ENCODE measurements at regions not wholly inside any gene's neighbourhood (a gene's known extent, or its start where the extent isn't known, plus 50 kb on each side); places are given as distances from the start of the nearest gene placed in this dataset.

DNA sequence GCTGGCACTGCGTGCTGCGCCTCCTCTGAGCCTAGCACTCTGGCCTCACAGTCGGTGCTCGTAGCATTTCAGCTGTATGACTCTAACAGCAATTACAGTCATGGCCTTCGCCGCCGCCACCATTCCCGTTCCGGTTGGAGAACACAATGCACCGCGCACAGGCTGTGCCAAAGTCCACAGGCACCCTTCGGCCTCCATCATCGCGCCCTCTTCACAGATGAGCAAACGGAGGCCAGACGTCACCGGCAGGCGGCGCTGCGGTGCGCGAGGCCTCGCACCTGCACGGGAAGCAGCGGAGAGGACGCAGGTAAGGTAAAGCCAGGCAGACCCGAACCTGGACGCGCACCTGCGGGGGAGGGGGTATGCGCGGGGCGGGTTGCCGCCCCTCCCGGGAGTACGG is 128.9 kb downstream of the BARX1 start:
- TF ChIP-seq, protein P1, sequence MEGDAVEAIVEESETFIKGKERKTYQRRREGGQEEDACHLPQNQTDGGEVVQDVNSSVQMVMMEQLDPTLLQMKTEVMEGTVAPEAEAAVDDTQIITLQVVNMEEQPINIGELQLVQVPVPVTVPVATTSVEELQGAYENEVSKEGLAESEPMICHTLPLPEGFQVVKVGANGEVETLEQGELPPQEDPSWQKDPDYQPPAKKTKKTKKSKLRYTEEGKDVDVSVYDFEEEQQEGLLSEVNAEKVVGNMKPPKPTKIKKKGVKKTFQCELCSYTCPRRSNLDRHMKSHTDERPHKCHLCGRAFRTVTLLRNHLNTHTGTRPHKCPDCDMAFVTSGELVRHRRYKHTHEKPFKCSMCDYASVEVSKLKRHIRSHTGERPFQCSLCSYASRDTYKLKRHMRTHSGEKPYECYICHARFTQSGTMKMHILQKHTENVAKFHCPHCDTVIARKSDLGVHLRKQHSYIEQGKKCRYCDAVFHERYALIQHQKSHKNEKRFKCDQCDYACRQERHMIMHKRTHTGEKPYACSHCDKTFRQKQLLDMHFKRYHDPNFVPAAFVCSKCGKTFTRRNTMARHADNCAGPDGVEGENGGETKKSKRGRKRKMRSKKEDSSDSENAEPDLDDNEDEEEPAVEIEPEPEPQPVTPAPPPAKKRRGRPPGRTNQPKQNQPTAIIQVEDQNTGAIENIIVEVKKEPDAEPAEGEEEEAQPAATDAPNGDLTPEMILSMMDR (IDR thresholded peaks at IDR 0.05; ENCODE audit: low read depth, low read length, poor library complexity, severe bottlenecking) = peak; percentile 40
- no peak for TF ChIP-seq EZH2phosphoT487 (IDR thresholded peaks at IDR 0.05; ENCODE audit: borderline replicate concordance, low read length)
- Histone ChIP-seq H3K4me3 (ENCODE audit: low read length) (no peak overlapping the region), H4K20me1 (ENCODE audit: control insufficient read depth, insufficient read depth, low read depth, low read length) (no peaks in the 10 kb centered on the region)

DNA sequence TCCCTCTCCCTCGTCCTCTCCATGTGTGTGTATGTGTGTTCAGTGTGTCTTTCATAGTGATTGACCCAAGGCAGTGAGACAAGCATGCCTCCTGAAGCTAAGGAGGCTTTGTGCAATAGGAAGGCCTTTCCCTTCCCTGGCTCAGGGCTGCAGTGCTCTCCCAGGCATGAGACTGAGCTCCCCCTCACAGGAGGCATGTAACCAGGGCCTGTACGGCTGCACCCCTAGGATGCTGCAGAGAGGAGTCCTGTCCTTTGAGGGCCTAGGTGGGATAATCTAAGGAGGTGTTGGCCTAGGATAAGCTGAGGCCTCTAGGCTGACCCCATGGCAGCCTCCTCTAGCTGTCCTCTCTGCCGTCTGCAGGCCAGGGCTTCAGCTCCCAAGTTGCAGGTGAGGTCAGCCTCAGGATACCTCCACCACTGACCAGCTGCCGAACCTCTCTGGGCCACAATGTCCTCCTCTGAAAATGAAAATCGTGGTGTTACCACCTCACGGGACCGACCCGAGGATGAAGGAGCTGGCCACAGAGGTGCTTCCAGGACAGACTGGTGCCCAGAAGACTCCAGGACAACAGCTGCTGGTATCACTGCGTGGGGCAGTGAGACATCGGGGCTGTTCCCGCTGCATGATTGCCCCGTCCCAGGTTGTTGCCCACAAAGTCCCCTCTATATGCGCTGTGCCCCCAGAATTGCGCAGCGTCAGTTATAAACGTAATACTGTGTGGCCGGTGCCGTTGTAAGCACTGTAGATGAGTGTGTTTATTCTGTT is 129.6 kb downstream of the BARX1 start:
- Histone ChIP-seq H3K9me3 (ENCODE audit: control insufficient read depth, insufficient read depth, low read length) (no peaks in the 10 kb centered on the region), H3K4me1 (ENCODE audit: control insufficient read depth, low read length) (no peaks in the 10 kb centered on the region), H3F3A (ENCODE audit: control insufficient read depth, insufficient read depth) (no peaks in the 10 kb centered on the region), H4K20me1 (ENCODE audit: control insufficient read depth, insufficient read depth, low read depth, low read length) (no peaks in the 10 kb centered on the region), H3K9me2 (replicated peaks; ENCODE audit: control insufficient read depth, low read length) (no peaks in the 10 kb centered on the region), H3K27ac (ENCODE audit: low read depth, low read length) (no peak overlapping the region), H3K36me3 (ENCODE audit: control insufficient read depth, low read length) (no peaks in the 10 kb centered on the region), H3K27me3 (ENCODE audit: control insufficient read depth, low read length) (no peaks in the 10 kb centered on the region), H3K4me2 (ENCODE audit: low read length) (no peak overlapping the region), H3K79me2 (ENCODE audit: control insufficient read depth, low read length) (no peaks in the 10 kb centered on the region), H3K4me3 (ENCODE audit: low read length) (no peak overlapping the region)
- TF ChIP-seq, protein P1 (IDR thresholded peaks at IDR 0.05; ENCODE audit: low read depth, low read length, poor library complexity, severe bottlenecking) = no peak
- TF ChIP-seq EZH2phosphoT487 (IDR thresholded peaks at IDR 0.05; ENCODE audit: borderline replicate concordance, low read length) = no peak

More for the DNA sequence above, 128.9 kb downstream of the BARX1 start:
- H3K27me3 ChIP-seq (ENCODE audit: control insufficient read depth, low read length) = no peaks in the 10 kb centered on the region
- no peak overlapping the region for H3K4me2 ChIP-seq (ENCODE audit: low read length)
- no peaks in the 10 kb centered on the region for H3F3A ChIP-seq (ENCODE audit: control insufficient read depth, insufficient read depth)
- no peaks in the 10 kb centered on the region for H3K9me2 ChIP-seq (replicated peaks; ENCODE audit: control insufficient read depth, low read length)
- H3K9me3 ChIP-seq (ENCODE audit: control insufficient read depth, insufficient read depth, low read length) = no peaks in the 10 kb centered on the region
- H3K27ac ChIP-seq (ENCODE audit: low read depth, low read length) = no peak overlapping the region
- no peaks in the 10 kb centered on the region for H3K36me3 ChIP-seq (ENCODE audit: control insufficient read depth, low read length)
- H3K79me2 ChIP-seq (ENCODE audit: control insufficient read depth, low read length) = no peaks in the 10 kb centered on the region
- H3K4me1 ChIP-seq (ENCODE audit: control insufficient read depth, low read length) = no peaks in the 10 kb centered on the region

DNA sequence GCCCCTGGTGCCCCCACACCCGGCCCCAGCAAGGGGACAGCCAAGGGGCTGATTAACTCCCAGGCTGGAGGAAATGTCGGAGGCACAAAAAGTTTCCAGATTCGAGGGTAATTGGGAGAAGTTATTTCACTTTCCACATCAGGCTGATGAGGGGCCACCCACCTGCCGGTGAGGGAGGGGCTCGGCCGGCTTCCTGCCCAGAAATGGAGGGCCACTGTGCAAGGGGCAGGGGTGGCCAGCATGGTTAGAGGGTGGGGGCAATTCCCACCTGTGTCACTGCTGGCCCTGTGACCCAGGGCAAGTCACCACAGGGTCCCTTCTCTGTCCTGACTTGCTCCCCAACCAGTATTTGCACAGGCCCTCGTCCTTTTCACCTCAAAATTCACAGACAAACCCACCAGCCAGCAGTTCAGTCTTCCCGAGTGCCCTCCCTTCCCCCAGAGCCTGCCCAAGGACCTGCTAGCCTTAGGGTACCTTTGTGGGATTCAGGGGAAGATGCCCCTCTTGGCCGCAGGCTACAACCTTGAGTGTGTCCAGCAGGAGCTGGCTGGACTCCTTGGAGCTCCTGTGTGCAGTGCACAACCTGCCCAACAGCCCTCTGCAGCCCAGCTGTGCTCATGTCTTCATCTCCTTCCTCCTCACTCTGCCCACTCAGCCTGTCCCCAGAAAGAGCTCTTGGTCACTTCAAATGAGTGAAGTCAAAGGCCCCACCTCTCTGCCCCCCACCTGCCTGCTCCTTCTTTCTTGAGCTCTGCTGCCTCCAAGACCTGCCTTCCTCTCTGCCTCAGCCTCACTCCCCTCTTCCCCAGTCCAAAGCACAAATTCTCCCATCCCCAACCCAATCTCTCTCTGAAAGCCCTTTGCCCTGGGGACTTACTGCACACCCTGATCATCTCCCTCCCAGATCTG is 130.5 kb downstream of the BARX1 start:
- Histone ChIP-seq H3K4me1 (ENCODE audit: control insufficient read depth, low read length) (no peaks in the 10 kb centered on the region), H3K4me3 (ENCODE audit: low read length) (no peak overlapping the region), H3K9me2 (replicated peaks; ENCODE audit: control insufficient read depth, low read length) (no peaks in the 10 kb centered on the region), H3F3A (ENCODE audit: control insufficient read depth, insufficient read depth) (no peaks in the 10 kb centered on the region), H3K27ac (ENCODE audit: low read depth, low read length) (no peak overlapping the region), H4K20me1 (ENCODE audit: control insufficient read depth, insufficient read depth, low read depth, low read length) (no peaks in the 10 kb centered on the region), H3K27me3 (ENCODE audit: control insufficient read depth, low read length) (no peaks in the 10 kb centered on the region), H3K79me2 (ENCODE audit: control insufficient read depth, low read length) (no peaks in the 10 kb centered on the region), H3K36me3 (ENCODE audit: control insufficient read depth, low read length) (no peaks in the 10 kb centered on the region), H3K4me2 (ENCODE audit: low read length) (no peak overlapping the region), H3K9me3 (ENCODE audit: control insufficient read depth, insufficient read depth, low read length) (no peaks in the 10 kb centered on the region)
- no peak for TF ChIP-seq EZH2phosphoT487 (IDR thresholded peaks at IDR 0.05; ENCODE audit: borderline replicate concordance, low read length)
- TF ChIP-seq, protein P1 (IDR thresholded peaks at IDR 0.05; ENCODE audit: low read depth, low read length, poor library complexity, severe bottlenecking) = no peak

Data from DOHH2 (cell line).